ENCODE measurements at regions not wholly inside any gene's neighbourhood (a gene's known extent, or its start where the extent isn't known, plus 50 kb on each side); places are given as distances from the start of the nearest gene placed in this dataset.

DNA sequence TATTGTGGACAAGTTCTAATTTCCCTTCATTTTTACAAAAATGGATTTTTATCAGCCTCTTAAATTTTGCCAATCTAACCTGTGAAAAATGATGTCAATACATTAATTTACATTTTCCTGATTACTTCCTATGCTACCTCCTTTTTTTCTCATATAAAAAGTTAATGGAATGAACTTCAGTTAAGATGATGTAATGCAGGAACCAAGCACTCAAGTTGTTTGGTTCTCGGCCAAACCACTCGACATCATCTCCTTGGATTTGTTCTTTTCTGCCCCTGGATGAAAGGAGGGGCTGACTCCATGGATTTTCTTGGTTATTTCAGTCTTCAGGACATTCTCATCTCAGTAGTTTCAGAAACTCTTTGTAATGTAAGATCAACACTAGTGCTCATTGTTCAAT lies 253.1 kb upstream of the NXPH2 start:
- no peak overlapping the region for H4K91ac ChIP-seq (ENCODE audit: insufficient read length, low read depth, low read length)
- H3K79me1 ChIP-seq (ENCODE audit: insufficient read depth, low read depth, low read length, poor library complexity, severe bottlenecking) = no peaks in the 10 kb centered on the region
- H3K23me2 ChIP-seq (ENCODE audit: insufficient read length, low read depth, low read length, poor library complexity, severe bottlenecking) = no peaks in the 10 kb centered on the region
- H3K36me3 Mint-ChIP-seq (ENCODE audit: insufficient read depth in 1 of 3, low read depth in 3 of 3) = no peaks in the 10 kb centered on the region
- no peak overlapping the region for H3K9ac ChIP-seq (ENCODE audit: extremely low read depth, insufficient read length, low read length)
- no peaks in the 10 kb centered on the region for H3K79me2 ChIP-seq (ENCODE audit: insufficient read depth, low read length)
- H3K4me3 Mint-ChIP-seq = no peak overlapping the region
- H3K27me3 Mint-ChIP-seq (ENCODE audit: low read depth) = no peaks in the 10 kb centered on the region
- TF ChIP-seq, protein P1, sequence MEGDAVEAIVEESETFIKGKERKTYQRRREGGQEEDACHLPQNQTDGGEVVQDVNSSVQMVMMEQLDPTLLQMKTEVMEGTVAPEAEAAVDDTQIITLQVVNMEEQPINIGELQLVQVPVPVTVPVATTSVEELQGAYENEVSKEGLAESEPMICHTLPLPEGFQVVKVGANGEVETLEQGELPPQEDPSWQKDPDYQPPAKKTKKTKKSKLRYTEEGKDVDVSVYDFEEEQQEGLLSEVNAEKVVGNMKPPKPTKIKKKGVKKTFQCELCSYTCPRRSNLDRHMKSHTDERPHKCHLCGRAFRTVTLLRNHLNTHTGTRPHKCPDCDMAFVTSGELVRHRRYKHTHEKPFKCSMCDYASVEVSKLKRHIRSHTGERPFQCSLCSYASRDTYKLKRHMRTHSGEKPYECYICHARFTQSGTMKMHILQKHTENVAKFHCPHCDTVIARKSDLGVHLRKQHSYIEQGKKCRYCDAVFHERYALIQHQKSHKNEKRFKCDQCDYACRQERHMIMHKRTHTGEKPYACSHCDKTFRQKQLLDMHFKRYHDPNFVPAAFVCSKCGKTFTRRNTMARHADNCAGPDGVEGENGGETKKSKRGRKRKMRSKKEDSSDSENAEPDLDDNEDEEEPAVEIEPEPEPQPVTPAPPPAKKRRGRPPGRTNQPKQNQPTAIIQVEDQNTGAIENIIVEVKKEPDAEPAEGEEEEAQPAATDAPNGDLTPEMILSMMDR (conservative IDR thresholded peaks at IDR 0.05) = no peak
- H2BK5ac ChIP-seq (ENCODE audit: insufficient read length, low read length) = no peak overlapping the region
- H3K18ac ChIP-seq (ENCODE audit: insufficient read length, low read depth, low read length) = no peak overlapping the region
- H4K20me1 ChIP-seq (ENCODE audit: control insufficient read depth, insufficient read depth, insufficient read length) = no peaks in the 10 kb centered on the region
- H3K27ac ChIP-seq (ENCODE audit: insufficient read length, low read depth, low read length) = no peak overlapping the region
- no peak overlapping the region for H3K27ac Mint-ChIP-seq
- H4K8ac ChIP-seq (replicated peaks; ENCODE audit: insufficient read length, low read depth, low read length) = no peak overlapping the region
- H3T11ph ChIP-seq (ENCODE audit: low read length) = no peak overlapping the region
- H3K23ac ChIP-seq (ENCODE audit: insufficient read length, low read depth, low read length) = no peak overlapping the region
- H2BK15ac ChIP-seq (ENCODE audit: low read depth, low read length) = no peak overlapping the region
- H4K5ac ChIP-seq (ENCODE audit: insufficient read length, low read depth, low read length) = no peak overlapping the region
- H3K4me1 ChIP-seq (ENCODE audit: insufficient read depth, low read length) = no peaks in the 10 kb centered on the region
- H2BK20ac ChIP-seq (ENCODE audit: low read depth, low read length, poor library complexity, severe bottlenecking) = no peak overlapping the region
- peaks cover 0 to 2% of the 10 kb centered on the region in 2 experiments; a peak in 1 of 4 replicates for H3K4me1 Mint-ChIP-seq
- H2AK5ac ChIP-seq (ENCODE audit: insufficient read length, low read length) = no peak overlapping the region
- H2BK120ac ChIP-seq (ENCODE audit: low read depth, low read length, poor library complexity, severe bottlenecking) = no peak overlapping the region
- no peaks in the 10 kb centered on the region for H3K9me3 ChIP-seq (ENCODE audit: control insufficient read depth, low read depth, low read length)
- no peak overlapping the region for H2AFZ ChIP-seq (ENCODE audit: low read length)
- H3K4ac ChIP-seq (ENCODE audit: low read depth, low read length) = no peak overlapping the region
- H3K9me3 Mint-ChIP-seq = peaks cover 3 to 6% of the 10 kb centered on the region in 2 experiments; a peak in 2 of 5 replicates
- H3K27me3 ChIP-seq (ENCODE audit: insufficient read depth, low read length) = no peaks in the 10 kb centered on the region
- no peak overlapping the region for H3K4me2 ChIP-seq (ENCODE audit: insufficient read depth, insufficient read length, low read length)
- H3K56ac ChIP-seq (ENCODE audit: insufficient read length, low read depth, low read length) = no peak overlapping the region
- WGBS (ENCODE audit: extremely low coverage, insufficient read length, low lambda C conversion rate) = no CpG with 5 or more reads among the region's 2 CpGs
- H3K14ac ChIP-seq (ENCODE audit: insufficient read depth, low read length) = no peak overlapping the region
- no peak overlapping the region for H2BK12ac ChIP-seq (ENCODE audit: insufficient read length, low read depth, low read length)
- no peak for DNase-seq
